ENCODE measurements at regions not wholly inside any gene's neighbourhood (a gene's known extent, or its start where the extent isn't known, plus 50 kb on each side); places are given as distances from the start of the nearest gene placed in this dataset.

DNA sequence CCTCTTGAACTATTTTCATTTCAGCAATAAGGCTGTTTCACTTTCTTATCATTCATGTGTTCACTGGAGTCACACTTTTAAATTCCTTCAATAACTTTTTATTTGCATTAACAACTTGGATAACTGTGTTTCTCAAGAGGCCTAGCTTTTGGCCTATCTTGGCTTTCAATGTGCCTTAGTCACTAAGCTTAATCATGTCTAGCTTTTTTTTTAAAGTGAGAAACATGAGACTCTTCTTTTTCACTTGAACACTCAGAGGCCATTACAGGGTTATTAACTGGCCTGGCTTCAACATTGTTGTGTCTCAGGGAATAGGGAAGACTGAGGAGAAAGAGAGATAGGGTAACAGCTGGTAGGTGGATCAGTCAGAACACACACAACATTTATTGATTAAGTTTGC, 64.0 kb upstream of the VCX2 start:
- no peak overlapping the region for H3K18ac ChIP-seq (ENCODE audit: extremely low read depth, low read length)
- H2BK15ac ChIP-seq (ENCODE audit: low read length), result no peak overlapping the region
- H2BK20ac ChIP-seq (ENCODE audit: low read length), result no peak overlapping the region
- H3K9me3 ChIP-seq (ENCODE audit: insufficient read depth in 2 of 2, low read depth in 1 of 2, low read length in 1 of 2), result no peaks in the 10 kb centered on the region
- H3K14ac ChIP-seq (ENCODE audit: insufficient read length), result no peak overlapping the region
- ChIA-PET POLR2A (ENCODE audit: partially characterized antibody) (no interaction called here), CTCF (ENCODE audit: partially characterized antibody) (interaction anchor here (0.7 kb wide), 1 partner anchor 30 kb away, joined by 4 read pairs; no protein-coding TSS in a partner anchor)
- H3K79me1 ChIP-seq (ENCODE audit: low read depth, low read length), result no peaks in the 10 kb centered on the region
- no peaks in the 10 kb centered on the region for H4K20me1 ChIP-seq (replicated peaks in 1 of 2; ENCODE audit: control insufficient read depth in 1 of 2, insufficient read depth in 2 of 2, low read length in 2 of 2)
- H2AFZ ChIP-seq (ENCODE audit: low read length), result no peak overlapping the region
- H3K56ac ChIP-seq (replicated peaks; ENCODE audit: insufficient read length, low read depth, low read length), result no peak overlapping the region
- no peak overlapping the region for H3K4ac ChIP-seq (replicated peaks; ENCODE audit: insufficient read length, low read depth, low read length)
- no peak overlapping the region for H2BK12ac ChIP-seq (ENCODE audit: low read depth, low read length)
- H3K36me3 ChIP-seq (ENCODE audit: control insufficient read depth in 2 of 4, insufficient read depth in 4 of 4, low read length in 3 of 4), result no peaks in the 10 kb centered on the region
- no peak overlapping the region for H3K9ac ChIP-seq (replicated peaks in 1 of 4; ENCODE audit: extremely low read depth in 1 of 4, low read depth in 3 of 4, low read length in 3 of 4)
- H3K27me3 ChIP-seq (replicated peaks in 1 of 4; ENCODE audit: control insufficient read depth in 3 of 4, extremely low read depth in 1 of 4, insufficient read depth in 3 of 4, low read length in 3 of 4), result no peaks in the 10 kb centered on the region
- TF ChIP-seq EZH2 (IDR thresholded peaks at IDR 0.05; ENCODE audit: low read depth, low read length, severe bottlenecking) (no peak), EGR1 (IDR thresholded peaks at IDR 0.05; ENCODE audit: borderline replicate concordance, low read depth, low read length) (no peak), CBX5 (IDR thresholded peaks at IDR 0.05; ENCODE audit: low read depth, low read length) (no peak), POLR2A (IDR thresholded peaks at IDR 0.05; ENCODE audit: control extremely low read depth in 1 of 2, low read depth in 2 of 2, low read length in 2 of 2) (no peak), SRF (IDR thresholded peaks at IDR 0.05; ENCODE audit: low read depth, low read length) (no peak), CEBPB (IDR thresholded peaks at IDR 0.05; ENCODE audit: low read depth, low read length) (no peak), RXRA (IDR thresholded peaks at IDR 0.05; ENCODE audit: insufficient read depth, low read depth, low read length) (no peak), NRF1 (IDR thresholded peaks at IDR 0.05; ENCODE audit: low read depth, low read length) (no peak)
- TF ChIP-seq, protein P1, sequence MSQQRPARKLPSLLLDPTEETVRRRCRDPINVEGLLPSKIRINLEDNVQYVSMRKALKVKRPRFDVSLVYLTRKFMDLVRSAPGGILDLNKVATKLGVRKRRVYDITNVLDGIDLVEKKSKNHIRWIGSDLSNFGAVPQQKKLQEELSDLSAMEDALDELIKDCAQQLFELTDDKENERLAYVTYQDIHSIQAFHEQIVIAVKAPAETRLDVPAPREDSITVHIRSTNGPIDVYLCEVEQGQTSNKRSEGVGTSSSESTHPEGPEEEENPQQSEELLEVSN (IDR thresholded peaks at IDR 0.05), result no peak
- H3K27ac ChIP-seq (ENCODE audit: low read depth, low read length), result no peak overlapping the region
- H4K5ac ChIP-seq (ENCODE audit: insufficient read length, low read depth, low read length), result no peak overlapping the region
- H3K4me3 ChIP-seq (ENCODE audit: extremely low read depth in 1 of 4, insufficient read depth in 2 of 4, low read depth in 3 of 4, low read length in 4 of 4), result no peak overlapping the region
- H3K23ac ChIP-seq (ENCODE audit: insufficient read length), result no peak overlapping the region
- no peak overlapping the region for H2BK5ac ChIP-seq (ENCODE audit: low read depth, low read length)
- H3K23me2 ChIP-seq (ENCODE audit: low read depth, low read length), result no peaks in the 10 kb centered on the region
- H3K4me2 ChIP-seq (ENCODE audit: insufficient read depth in 1 of 2, low read depth in 2 of 2, low read length in 2 of 2), result no peak overlapping the region
- no peak for DNase-seq (ENCODE audit: low read depth in 1 of 2, low spot score in 2 of 2)
- H3K4me1 ChIP-seq (replicated peaks in 1 of 4; ENCODE audit: control insufficient read depth in 3 of 4, insufficient read depth in 4 of 4, low read length in 3 of 4), result no peaks in the 10 kb centered on the region
- H4K8ac ChIP-seq (ENCODE audit: extremely low read depth, insufficient read depth, low read length), result no peak overlapping the region
- H2AK5ac ChIP-seq (ENCODE audit: low read depth, low read length), result no peak overlapping the region
- H2BK120ac ChIP-seq (replicated peaks; ENCODE audit: low read depth, low read length), result no peak overlapping the region
- no peak overlapping the region for H4K91ac ChIP-seq (replicated peaks; ENCODE audit: insufficient read length, low read length)
- H3K79me2 ChIP-seq (ENCODE audit: control insufficient read depth in 1 of 2, insufficient read depth in 2 of 2, low read length in 2 of 2), result no peaks in the 10 kb centered on the region
- FAIRE-seq, result no peak
